Smooth muscle cell (in vitro differentiated cells): ENCODE measurements at regions not wholly inside any gene's neighbourhood (a gene's known extent, or its start where the extent isn't known, plus 50 kb on each side); places are given as distances from the start of the nearest gene placed in this dataset.

Experiments used
- DNase-seq: peaks from one replicate; lab custom pipeline; 2025; ENCODE audit not compliant: unreplicated experiment; lab: John Stamatoyannopoulos, UW
- H2AFZ ChIP-seq: fragments of 200-600 bp; sonication (generic); 2 replicates; pipeline ENCODE4 v1.6.0; 2016; ENCODE audit warnings: antibody characterized with exemption, low read depth, mild to moderate bottlenecking
- H3F3A ChIP-seq: fragments of 200-600 bp; sonication (generic); 2 replicates; pipeline ENCODE4 v1.6.0; 2017; ENCODE audit warnings: antibody characterized with exemption, low read depth
- H3K27ac ChIP-seq: fragments of 200-600 bp; sonication (generic); 2 replicates; pipeline ENCODE4 v1.5.1; 2016; ENCODE audit warnings: low read depth, mild to moderate bottlenecking
- H3K27me3 ChIP-seq: fragments of 200-600 bp; sonication (generic); 2 replicates; pipeline ENCODE4 v1.6.1; 2016; ENCODE audit warnings: low read depth, mild to moderate bottlenecking
- H3K36me3 ChIP-seq: fragments of 200-600 bp; sonication (generic); 2 replicates; pipeline ENCODE4 v1.5.1; 2016; ENCODE audit warnings: low read depth
- H3K4me1 ChIP-seq: fragments of 200-600 bp; sonication (generic); 2 replicates; pipeline ENCODE4 v1.5.1; 2016; ENCODE audit warnings: low read depth
- H3K4me2 ChIP-seq: fragments of 200-600 bp; sonication (generic); 2 replicates; pipeline ENCODE4 v1.6.0; 2016; ENCODE audit warnings: mild to moderate bottlenecking
- H3K4me3 ChIP-seq: fragments of 200-600 bp; sonication (generic); 2 replicates; pipeline ENCODE4 v1.5.1; 2016; ENCODE audit warnings: mild to moderate bottlenecking
- H3K79me2 ChIP-seq: fragments of 200-600 bp; sonication (generic); 2 replicates; pipeline ENCODE4 v1.6.0; 2016; ENCODE audit warnings: low read depth, mild to moderate bottlenecking
- H3K9ac ChIP-seq: fragments of 200-600 bp; sonication (generic); 2 replicates; pipeline ENCODE4 v1.6.0; 2016; ENCODE audit warnings: low read depth
- H3K9me3 ChIP-seq: fragments of 200-600 bp; sonication (generic); replicated peaks from 2 replicates; pipeline ENCODE4 v1.5.1; 2016; ENCODE audit warnings: low read depth
- H4K20me1 ChIP-seq: fragments of 200-600 bp; sonication (generic); 2 replicates; pipeline ENCODE4 v1.6.0; 2016; ENCODE audit warnings: low read depth
- WGBS: methylation state at CpG from one replicate; pipeline ENCODE4 v1.1.7; 2016; ENCODE audit warnings: low lambda C conversion rate; 5-methylcytosine and 5-hydroxymethylcytosine counted together
- TF ChIP-seq, protein P1 (sequence below): fragments of 200-600 bp; sonication (generic); IDR thresholded peaks from 2 replicates; pipeline ENCODE4 v1.5.1; 2017; ENCODE audit warnings: borderline replicate concordance, mild to moderate bottlenecking, antibody characterized with exemption; ENCODE audit not compliant: insufficient read depth, poor library complexity, severe bottlenecking

DNA sequence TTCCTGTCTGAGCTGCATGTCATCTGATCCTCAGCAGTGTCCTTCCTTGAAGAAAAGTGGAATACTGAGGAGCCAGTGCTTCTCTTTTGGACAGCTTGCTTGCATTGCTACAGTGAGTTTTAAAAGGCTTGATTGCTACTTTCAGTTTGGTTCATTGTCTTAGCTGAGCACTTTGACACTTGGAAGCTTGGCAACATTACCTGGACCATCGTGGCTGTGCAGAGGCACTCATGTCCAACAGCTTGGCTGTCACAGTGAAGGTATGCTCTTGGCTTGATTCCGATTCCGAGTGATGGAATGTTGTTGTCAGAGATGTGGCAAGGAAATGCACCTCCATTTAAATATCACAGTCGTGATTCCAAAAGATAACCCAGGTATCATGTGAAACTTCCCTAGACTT, 102.4 kb downstream of the FAS start:
- H3K4me2 ChIP-seq = no peak overlapping the region
- WGBS = 95% methylated on average over 4 of the region's 4 CpGs

DNA sequence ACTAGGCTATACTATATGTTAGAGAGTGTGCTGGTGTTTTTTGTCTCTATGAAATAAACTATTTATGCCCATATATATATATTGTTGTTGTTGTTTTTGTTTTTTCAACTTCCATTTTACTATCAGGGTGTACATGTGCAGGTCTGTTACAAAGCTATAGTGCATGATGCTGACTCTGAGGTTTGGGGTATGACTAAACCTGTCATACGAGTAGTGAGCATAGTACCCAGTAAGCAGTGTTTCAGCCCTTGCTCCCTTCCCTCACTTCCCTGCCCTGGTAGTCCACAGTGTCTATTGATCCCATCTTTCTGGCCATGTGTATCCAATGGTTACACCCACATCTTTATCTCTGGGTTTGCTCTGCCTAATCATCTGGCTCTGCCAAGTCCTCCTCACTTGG, 101.8 kb downstream of the FAS start:
- no peak for DNase-seq
- no peaks in the 10 kb centered on the region for H3K4me1 ChIP-seq
- H3K27ac ChIP-seq = no peak overlapping the region
- H3K27me3 ChIP-seq = no peaks in the 10 kb centered on the region
- no peaks in the 10 kb centered on the region for H4K20me1 ChIP-seq
- no peak overlapping the region for H3K4me2 ChIP-seq
- no peaks in the 10 kb centered on the region for H3F3A ChIP-seq
- H3K9me3 ChIP-seq = no peaks in the 10 kb centered on the region
- H3K4me3 ChIP-seq = no peak overlapping the region
- no peaks in the 10 kb centered on the region for H3K36me3 ChIP-seq
- TF ChIP-seq, protein P1, sequence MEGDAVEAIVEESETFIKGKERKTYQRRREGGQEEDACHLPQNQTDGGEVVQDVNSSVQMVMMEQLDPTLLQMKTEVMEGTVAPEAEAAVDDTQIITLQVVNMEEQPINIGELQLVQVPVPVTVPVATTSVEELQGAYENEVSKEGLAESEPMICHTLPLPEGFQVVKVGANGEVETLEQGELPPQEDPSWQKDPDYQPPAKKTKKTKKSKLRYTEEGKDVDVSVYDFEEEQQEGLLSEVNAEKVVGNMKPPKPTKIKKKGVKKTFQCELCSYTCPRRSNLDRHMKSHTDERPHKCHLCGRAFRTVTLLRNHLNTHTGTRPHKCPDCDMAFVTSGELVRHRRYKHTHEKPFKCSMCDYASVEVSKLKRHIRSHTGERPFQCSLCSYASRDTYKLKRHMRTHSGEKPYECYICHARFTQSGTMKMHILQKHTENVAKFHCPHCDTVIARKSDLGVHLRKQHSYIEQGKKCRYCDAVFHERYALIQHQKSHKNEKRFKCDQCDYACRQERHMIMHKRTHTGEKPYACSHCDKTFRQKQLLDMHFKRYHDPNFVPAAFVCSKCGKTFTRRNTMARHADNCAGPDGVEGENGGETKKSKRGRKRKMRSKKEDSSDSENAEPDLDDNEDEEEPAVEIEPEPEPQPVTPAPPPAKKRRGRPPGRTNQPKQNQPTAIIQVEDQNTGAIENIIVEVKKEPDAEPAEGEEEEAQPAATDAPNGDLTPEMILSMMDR = no peak
- no peaks in the 10 kb centered on the region for H3K79me2 ChIP-seq
- H3K9ac ChIP-seq = no peak overlapping the region
- H2AFZ ChIP-seq = no peak overlapping the region
- 95% methylated on average over 1 of the region's 1 CpG for WGBS

More for the DNA sequence above, 102.4 kb downstream of the FAS start:
- Histone ChIP-seq H2AFZ (no peak overlapping the region), H3K36me3 (no peaks in the 10 kb centered on the region), H3F3A (no peaks in the 10 kb centered on the region), H4K20me1 (no peaks in the 10 kb centered on the region), H3K79me2 (no peaks in the 10 kb centered on the region), H3K27ac (no peak overlapping the region), H3K9ac (no peak overlapping the region), H3K9me3 (no peaks in the 10 kb centered on the region), H3K4me3 (no peak overlapping the region), H3K27me3 (no peaks in the 10 kb centered on the region), H3K4me1 (no peaks in the 10 kb centered on the region)
- DNase-seq = no peak
- TF ChIP-seq, protein P1 = no peak

DNA sequence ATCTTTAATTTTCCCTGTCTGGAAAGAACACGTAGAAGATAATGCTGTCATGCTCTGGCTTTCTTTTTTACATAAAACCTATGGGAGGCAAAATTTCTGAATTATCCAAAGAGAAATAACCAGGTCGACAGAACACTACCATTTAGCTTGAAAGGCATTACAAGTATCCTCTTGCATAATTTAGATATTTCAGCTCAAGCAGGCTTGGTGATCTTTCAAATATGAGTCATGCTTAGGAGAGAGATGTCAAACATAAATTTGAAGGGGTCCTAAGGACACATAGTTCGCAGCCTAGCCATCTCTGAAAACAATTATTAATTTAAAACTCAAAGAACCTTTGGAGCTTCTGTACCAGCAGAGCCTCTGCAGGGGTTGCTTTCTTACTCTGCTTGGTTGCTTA, 100.9 kb downstream of the FAS start:
- Histone ChIP-seq H3K36me3 (no peaks in the 10 kb centered on the region), H3K27ac (no peak overlapping the region), H3K9ac (no peak overlapping the region), H3F3A (no peaks in the 10 kb centered on the region), H3K9me3 (no peaks in the 10 kb centered on the region), H4K20me1 (no peaks in the 10 kb centered on the region), H3K4me3 (no peak overlapping the region), H3K4me1 (peaks cover 2% of the 10 kb centered on the region), H3K79me2 (no peaks in the 10 kb centered on the region), H3K4me2 (peak overlapping the region; percentile 15), H2AFZ (no peak overlapping the region), H3K27me3 (no peaks in the 10 kb centered on the region)
- no peak for DNase-seq
- WGBS = 79% methylated on average over 3 of the region's 3 CpGs
- TF ChIP-seq, protein P1 = no peak

DNA sequence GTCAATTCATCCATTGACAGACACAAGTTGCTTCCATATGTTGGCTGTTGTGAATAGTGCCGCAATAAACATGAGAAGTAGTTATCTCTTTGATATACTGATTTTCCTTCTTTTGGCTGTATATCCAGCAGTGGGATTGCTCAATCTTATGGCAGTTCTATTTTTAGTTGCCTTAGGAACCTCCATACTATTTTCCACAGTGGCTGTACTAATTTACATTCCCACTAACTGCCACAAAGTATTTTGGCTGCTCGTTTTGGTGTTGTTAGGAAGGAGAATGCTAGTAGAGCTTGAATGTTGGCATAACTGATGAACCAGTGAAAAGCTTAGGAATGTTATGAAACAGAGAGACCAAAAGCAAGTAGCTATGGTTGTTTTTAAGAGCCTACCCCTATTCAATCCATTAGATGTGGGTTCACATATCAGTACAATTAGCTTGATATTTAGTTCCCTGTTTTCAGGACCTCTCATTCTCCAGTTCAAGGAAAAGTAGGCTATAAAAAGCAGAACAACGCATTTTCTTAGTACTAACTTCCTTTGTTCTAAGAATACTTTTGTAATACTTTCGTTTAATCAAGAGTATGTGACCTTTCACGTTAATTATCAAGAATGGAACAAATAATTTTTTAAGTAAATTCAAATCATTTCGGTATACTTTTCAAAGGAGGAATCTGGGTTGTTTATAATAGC, 100.3 kb downstream of the FAS start:
- H3K27ac ChIP-seq = no peak overlapping the region
- no peak overlapping the region for H3K9ac ChIP-seq
- no peak overlapping the region for H3K4me3 ChIP-seq
- DNase-seq = no peak
- no peak overlapping the region for H2AFZ ChIP-seq
- peak overlapping the region; percentile 15 for H3K4me2 ChIP-seq
- H3K27me3 ChIP-seq = no peaks in the 10 kb centered on the region
- no peaks in the 10 kb centered on the region for H3K79me2 ChIP-seq
- no peaks in the 10 kb centered on the region for H4K20me1 ChIP-seq
- H3K9me3 ChIP-seq = no peaks in the 10 kb centered on the region
- H3K4me1 ChIP-seq = peaks cover 3% of the 10 kb centered on the region
- TF ChIP-seq, protein P1 = no peak
- WGBS = 67% methylated on average over 6 of the region's 6 CpGs
- no peaks in the 10 kb centered on the region for H3F3A ChIP-seq
- no peaks in the 10 kb centered on the region for H3K36me3 ChIP-seq
